ENCODE measurements at regions not wholly inside any gene's neighbourhood (a gene's known extent, or its start where the extent isn't known, plus 50 kb on each side); places are given as distances from the start of the nearest gene placed in this dataset.
"Not testable (repeated sequence)": the region's sequence is repeated elsewhere in the genome, so short reads cannot be mapped to it uniquely, and the experiment has no call there.

GRCh38 chr7:81236560-81236959 lies 317.7 kb upstream of the SEMA3C start:
- DNase-seq (ENCODE audit: extremely low read depth, low read depth), result no peak

- no peak for DNase-seq (ENCODE audit: extremely low read depth, low read depth)
These were observed 317.1 kb upstream of the SEMA3C start for GRCh38 chr7:81235997-81236396.

DNA sequence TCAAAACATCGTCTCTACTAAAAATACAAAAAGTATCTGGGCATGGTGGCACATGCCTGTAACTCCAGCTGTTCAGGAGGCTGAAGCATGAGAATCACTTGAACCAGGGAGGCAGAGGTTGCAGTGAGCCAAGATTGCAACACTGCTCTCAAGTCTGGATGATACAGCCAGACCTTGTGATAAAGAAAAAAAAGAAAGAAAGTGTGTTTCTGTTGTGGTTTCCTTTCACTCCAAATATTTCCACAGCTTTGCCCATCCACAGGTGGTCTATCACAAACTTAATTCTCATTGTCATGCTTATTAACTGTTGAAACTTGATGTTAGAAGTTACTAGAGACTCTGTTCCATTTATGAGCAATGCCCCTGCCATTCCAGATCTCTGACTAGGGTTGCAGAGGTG lies 316.0 kb upstream of the SEMA3C start:
- DNase-seq (ENCODE audit: extremely low read depth, low read depth), result no peak

- DNase-seq (ENCODE audit: extremely low read depth, low read depth), result no peak
These were observed 314.5 kb upstream of the SEMA3C start for GRCh38 chr7:81233208-81233940.

DNA sequence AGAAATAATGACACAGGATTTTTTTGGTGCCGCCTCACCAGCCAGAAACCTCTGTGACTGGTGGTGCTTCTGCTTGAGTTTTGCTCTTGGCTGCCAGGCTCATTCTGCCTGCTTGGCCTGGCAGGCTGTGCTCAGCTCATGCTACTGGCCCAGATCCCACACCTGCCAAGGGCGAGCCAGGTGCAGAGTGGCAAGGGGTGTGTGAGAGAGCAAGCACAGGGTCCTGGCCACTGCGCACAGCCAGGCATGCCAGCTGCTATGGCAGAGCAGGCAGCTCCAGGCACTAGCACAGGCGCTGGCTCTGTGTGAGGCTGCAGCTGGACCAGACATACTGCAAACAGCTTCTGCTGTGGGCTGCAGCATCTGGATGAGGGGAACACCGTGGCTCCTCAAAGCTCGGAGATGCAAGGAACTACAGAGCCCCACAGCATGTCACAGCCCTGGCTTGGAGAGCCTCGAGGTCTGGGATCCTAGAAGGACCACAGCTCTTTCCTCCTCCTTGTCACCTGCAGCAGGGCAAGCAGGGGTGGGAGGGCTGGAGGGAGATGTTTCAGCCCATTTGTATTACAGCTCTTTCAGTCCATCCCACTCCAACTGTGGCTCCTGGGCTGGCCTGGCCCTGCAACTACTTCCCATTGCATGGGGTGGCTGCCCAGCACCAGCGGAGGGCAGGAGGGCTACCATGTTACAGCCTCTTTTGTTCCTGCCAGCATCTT lies 313.4 kb upstream of the SEMA3C start:
- no peak for DNase-seq (ENCODE audit: extremely low read depth, low read depth)

DNA sequence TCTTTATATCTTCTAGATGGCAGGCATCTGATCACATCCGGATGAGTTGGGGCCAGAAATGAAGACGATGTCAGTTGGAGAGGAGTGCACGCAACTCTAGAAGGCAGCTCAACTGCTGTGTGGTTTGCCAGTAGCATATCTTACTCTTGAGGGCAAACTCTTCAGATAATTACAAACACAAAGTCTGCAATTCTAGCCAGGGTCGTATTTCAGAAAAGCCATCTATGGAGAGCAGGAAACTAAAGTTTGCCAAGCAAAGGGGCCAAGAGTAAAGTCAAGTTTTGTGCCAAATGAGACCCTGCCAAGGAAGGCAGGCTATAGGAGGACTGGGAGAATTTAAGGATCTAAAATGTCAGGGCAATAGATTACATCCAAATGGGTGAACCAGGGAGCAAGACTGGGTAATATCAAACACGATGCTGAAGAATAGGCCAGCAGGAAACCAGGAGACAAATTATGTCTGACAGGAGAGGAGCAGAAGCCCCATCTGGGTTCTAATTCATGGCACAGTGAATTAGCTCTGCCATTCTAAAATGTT lies 312.5 kb upstream of the SEMA3C start:
- DNase-seq (ENCODE audit: extremely low read depth, low read depth), result no peak

GRCh38 chr7:81226234-81226633 lies 307.4 kb upstream of the SEMA3C start:
- DNase-seq (ENCODE audit: extremely low read depth, low read depth), result no peak

DNA sequence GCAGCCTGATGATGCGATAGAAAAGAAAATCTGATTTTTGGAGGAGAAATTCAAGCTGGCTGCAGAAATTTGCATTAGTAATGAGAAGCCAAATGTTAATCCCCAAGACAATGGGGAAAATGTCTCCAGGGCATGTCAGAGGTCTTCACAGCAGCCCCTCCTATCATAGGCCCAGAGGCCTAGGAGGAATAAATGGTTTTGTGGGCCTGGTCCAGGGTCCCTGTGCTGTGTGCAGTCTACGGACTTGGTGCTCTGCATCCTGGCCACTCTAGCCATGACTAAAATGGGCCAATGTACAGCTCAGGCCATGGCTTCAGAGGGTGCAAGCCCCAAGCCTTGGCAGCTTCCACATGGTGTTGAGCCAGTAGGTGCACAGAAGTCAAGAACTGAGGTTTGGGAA lies 303.8 kb upstream of the SEMA3C start:
- not testable (repeated sequence) for DNase-seq (ENCODE audit: extremely low read depth, low read depth)

- DNase-seq (ENCODE audit: extremely low read depth, low read depth), result no peak
These were observed 302.8 kb upstream of the SEMA3C start for GRCh38 chr7:81221527-81222217.

DNA sequence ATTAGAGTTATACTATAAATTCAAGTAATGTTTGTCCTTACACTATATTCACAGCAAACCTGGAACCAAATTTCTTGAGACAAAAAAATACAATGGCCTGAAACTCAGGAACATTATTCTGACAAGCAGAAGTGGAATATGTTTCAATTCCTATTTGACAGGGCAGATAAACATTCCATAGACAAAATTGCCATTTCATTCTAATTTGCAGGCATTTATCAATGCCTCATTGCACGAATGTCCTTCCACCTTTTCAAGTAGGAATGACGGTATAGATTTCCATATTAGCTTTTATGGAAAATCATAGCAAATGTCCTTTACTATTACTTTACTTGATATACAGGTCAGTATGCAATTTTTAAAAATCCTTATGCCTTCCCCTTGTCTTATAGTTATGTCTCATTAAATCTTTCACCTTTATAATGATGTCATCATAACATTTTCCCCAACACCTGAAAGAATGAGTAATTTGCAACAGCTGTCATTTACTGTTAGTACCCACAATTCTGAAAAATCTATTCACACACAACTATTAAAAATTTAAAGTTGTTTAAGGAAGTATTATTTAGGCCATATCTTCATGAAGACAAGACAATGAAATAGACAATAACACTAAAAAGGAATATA lies 299.7 kb upstream of the SEMA3C start:
- DNase-seq (ENCODE audit: extremely low read depth, low read depth), result no peak

GRCh38 chr7:81213394-81213793 lies 294.5 kb upstream of the SEMA3C start:
- DNase-seq (ENCODE audit: extremely low read depth, low read depth), result no peak

GRCh38 chr7:81211934-81212320 lies 293.1 kb upstream of the SEMA3C start:
- no peak for DNase-seq (ENCODE audit: extremely low read depth, low read depth)

GRCh38 chr7:81211204-81211933 lies 292.5 kb upstream of the SEMA3C start:
- no peak for DNase-seq (ENCODE audit: extremely low read depth, low read depth)

GRCh38 chr7:81210137-81211064 lies 291.6 kb upstream of the SEMA3C start:
- DNase-seq (ENCODE audit: extremely low read depth, low read depth), result no peak

DNA sequence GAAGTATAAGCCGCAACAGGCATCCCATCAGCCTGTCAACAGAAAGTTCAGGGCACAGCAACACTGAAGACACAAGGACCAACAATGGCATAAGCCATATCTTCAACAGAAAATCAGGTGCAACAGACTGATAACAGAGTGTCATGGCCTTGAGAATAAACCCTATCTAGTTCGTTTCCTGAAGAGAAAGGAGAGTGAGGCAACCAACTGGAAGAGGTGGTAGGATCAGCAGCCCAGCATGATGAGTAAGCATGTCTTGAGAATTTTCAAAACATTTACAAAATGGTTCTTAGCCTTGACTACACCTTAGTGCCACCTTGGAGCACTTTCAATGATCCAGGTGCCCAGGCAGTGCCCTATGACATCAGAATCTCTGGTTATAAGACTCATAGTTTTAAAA lies 290.2 kb upstream of the SEMA3C start:
- no peak for DNase-seq (ENCODE audit: extremely low read depth, low read depth)

GRCh38 chr7:81207801-81208200 lies 288.9 kb upstream of the SEMA3C start:
- no peak for DNase-seq (ENCODE audit: extremely low read depth, low read depth)

DNA sequence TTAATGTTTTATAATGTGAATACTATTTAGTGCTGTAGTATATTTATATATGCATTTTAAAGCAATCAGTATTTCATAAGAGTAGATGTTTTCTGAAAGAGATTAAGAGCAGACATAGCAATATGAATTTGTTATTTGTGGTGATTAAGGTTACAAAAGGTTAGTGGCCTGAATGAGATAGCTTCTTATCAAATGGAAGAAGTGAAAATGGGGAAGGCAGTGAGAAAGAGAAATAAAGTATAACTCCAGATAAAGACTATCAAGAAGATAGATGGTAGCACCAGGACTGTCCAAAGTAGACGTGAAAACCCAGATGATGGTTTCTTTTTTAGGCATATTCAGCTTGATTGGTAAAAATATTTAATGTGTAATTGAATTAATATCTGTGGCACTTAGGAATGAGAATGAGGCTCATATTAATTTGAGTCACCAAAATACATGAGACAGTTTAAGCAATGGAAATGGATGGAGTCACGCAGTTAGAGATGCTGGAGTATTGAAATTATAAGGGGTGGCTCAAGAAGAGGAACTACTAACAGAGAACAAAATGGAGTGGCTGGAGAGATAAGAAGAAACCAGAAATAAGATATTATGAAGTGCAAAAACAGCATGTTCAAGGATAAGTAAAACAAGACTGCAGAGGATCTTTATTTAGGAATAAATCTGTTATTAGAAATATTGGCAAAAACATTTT lies 288.0 kb upstream of the SEMA3C start:
- DNase-seq (ENCODE audit: extremely low read depth, low read depth), result no peak

- no peak for DNase-seq (ENCODE audit: extremely low read depth, low read depth)
These were observed 287.4 kb upstream of the SEMA3C start for GRCh38 chr7:81206217-81206616.

DNA sequence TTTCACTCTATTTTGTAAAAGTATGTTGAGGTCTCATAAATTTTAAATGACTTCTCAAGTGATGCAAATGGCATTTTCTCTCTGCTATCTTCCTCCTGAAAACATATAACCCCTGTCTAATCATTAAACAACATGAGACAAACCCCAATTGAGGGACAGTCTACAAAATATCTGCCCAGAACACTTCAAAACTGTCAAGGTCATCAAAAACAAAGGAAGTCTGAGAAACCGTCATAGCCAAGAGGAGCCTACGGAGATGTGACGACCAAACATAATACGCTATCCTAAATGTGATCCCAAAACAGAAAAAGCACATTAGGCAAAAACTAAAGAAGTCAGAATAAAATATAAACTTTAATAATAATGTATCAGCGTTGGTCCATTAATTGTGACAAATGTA lies 282.3 kb upstream of the SEMA3C start:
- DNase-seq (ENCODE audit: extremely low read depth, low read depth), result no peak

Data from NCI-H460 (cell line).